ENCODE measurements at regions not wholly inside any gene's neighbourhood (a gene's known extent, or its start where the extent isn't known, plus 50 kb on each side); places are given as distances from the start of the nearest gene placed in this dataset.

DNA sequence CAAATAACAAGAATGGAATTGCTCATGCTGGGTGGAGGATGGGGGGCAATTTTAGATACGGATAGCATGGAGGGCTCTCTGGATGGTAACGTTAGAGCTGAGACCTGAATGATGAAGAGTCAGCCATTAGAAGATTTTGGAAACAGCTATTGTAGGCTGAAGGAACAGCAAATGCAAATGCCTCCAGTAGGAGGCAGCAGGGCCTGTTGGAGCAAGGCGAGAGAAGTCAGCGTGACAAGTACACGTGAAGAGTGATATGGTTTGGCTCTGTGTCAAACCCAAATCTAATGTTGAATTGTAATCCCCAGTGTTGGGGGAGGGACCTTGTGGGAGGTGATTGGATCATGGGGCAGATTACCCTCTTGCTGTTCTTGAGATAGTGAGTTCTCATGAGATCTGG is 59.3 kb upstream of the SOD3 start:
- Histone ChIP-seq H3K79me2 (ENCODE audit: control insufficient read depth, insufficient read depth, low read length) (no peaks in the 10 kb centered on the region), H3K9me1 (ENCODE audit: control insufficient read depth, extremely low read depth, insufficient read depth, low read length) (no peaks in the 10 kb centered on the region), H3K27me3 (ENCODE audit: control insufficient read depth, extremely low read depth, insufficient read depth, low read length) (no peaks in the 10 kb centered on the region), H4K20me1 (ENCODE audit: control insufficient read depth, extremely low read depth, insufficient read depth, low read length) (no peaks in the 10 kb centered on the region), H3K36me3 (ENCODE audit: control insufficient read depth in 2 of 2, extremely low read depth in 1 of 2, insufficient read depth in 2 of 2, low read length in 2 of 2) (no peaks in the 10 kb centered on the region), H3K9me3 (ENCODE audit: control insufficient read depth, low read depth, low read length) (peaks cover 1% of the 10 kb centered on the region), H3K27ac (ENCODE audit: control insufficient read depth, insufficient read depth, low read length) (no peak overlapping the region), H3K4me1 (ENCODE audit: control insufficient read depth, extremely low read depth, insufficient read depth, low read length) (no peaks in the 10 kb centered on the region), H2AFZ (ENCODE audit: control insufficient read depth, low read length) (no peak overlapping the region), H3K9ac (ENCODE audit: control insufficient read depth, extremely low read depth, insufficient read depth, low read length) (no peak overlapping the region), H3K4me3 (ENCODE audit: control insufficient read depth in 2 of 3, extremely low read depth in 1 of 3, insufficient read depth in 2 of 3, low read depth in 1 of 3, low read length in 3 of 3) (no peak overlapping the region), H3K4me2 (ENCODE audit: control insufficient read depth, extremely low read depth, insufficient read depth, low read depth, low read length) (no peak overlapping the region)
- DNase-seq (ENCODE audit: low read depth, low spot score) (no peak), FAIRE-seq (no peak)
- TF ChIP-seq EZH2 (IDR thresholded peaks at IDR 0.05; ENCODE audit: low read length) = no peak
- TF ChIP-seq, protein P1, sequence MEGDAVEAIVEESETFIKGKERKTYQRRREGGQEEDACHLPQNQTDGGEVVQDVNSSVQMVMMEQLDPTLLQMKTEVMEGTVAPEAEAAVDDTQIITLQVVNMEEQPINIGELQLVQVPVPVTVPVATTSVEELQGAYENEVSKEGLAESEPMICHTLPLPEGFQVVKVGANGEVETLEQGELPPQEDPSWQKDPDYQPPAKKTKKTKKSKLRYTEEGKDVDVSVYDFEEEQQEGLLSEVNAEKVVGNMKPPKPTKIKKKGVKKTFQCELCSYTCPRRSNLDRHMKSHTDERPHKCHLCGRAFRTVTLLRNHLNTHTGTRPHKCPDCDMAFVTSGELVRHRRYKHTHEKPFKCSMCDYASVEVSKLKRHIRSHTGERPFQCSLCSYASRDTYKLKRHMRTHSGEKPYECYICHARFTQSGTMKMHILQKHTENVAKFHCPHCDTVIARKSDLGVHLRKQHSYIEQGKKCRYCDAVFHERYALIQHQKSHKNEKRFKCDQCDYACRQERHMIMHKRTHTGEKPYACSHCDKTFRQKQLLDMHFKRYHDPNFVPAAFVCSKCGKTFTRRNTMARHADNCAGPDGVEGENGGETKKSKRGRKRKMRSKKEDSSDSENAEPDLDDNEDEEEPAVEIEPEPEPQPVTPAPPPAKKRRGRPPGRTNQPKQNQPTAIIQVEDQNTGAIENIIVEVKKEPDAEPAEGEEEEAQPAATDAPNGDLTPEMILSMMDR (optimal IDR thresholded peaks at IDR 0.05 in 1 of 3, IDR thresholded peaks at IDR 0.05 in 1 of 3, conservative IDR thresholded peaks at IDR 0.05 in 1 of 3; ENCODE audit: extremely low read depth in 1 of 3, insufficient read depth in 2 of 3, low read length in 3 of 3) = peak; percentile 51 to 77 (median 64)
- dilution Hi-C loops (cut with MboI; ENCODE audit: extremely low pct_ligation_motif_present, low sequenced_read_pairs) = no loop called here

DNA sequence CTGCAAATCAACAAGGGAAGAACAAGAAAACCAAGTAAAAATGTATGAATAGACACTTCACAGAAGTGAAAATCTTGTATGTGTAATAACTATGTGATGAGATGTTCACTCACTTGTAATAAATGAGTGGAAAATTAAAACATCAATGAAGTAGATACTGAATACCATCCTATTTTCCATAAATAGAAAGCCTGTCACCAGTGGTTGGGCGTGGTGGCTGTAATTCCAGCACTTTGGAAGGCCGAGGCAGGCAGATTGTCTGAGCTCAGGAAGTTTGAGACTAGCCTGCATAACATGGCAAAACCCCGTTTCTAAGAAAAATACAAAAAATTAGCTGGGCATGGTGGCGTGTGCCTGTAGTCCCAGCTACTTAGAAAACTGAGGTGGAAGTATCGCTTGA is 53.5 kb upstream of the SOD3 start:
- Histone ChIP-seq H3K79me2 (ENCODE audit: control insufficient read depth, insufficient read depth, low read length) (no peaks in the 10 kb centered on the region), H3K27ac (ENCODE audit: control insufficient read depth, insufficient read depth, low read length) (no peak overlapping the region), H3K9me3 (ENCODE audit: control insufficient read depth, low read depth, low read length) (peaks cover 1% of the 10 kb centered on the region), H3K9ac (ENCODE audit: control insufficient read depth, extremely low read depth, insufficient read depth, low read length) (no peak overlapping the region), H3K9me1 (ENCODE audit: control insufficient read depth, extremely low read depth, insufficient read depth, low read length) (no peaks in the 10 kb centered on the region), H3K36me3 (ENCODE audit: control insufficient read depth in 2 of 2, extremely low read depth in 1 of 2, insufficient read depth in 2 of 2, low read length in 2 of 2) (no peaks in the 10 kb centered on the region), H3K4me1 (ENCODE audit: control insufficient read depth, extremely low read depth, insufficient read depth, low read length) (peaks cover 8% of the 10 kb centered on the region), H2AFZ (ENCODE audit: control insufficient read depth, low read length) (no peak overlapping the region), H3K4me3 (ENCODE audit: control insufficient read depth in 2 of 3, extremely low read depth in 1 of 3, insufficient read depth in 2 of 3, low read depth in 1 of 3, low read length in 3 of 3) (no peak overlapping the region), H3K4me2 (ENCODE audit: control insufficient read depth, extremely low read depth, insufficient read depth, low read depth, low read length) (no peak overlapping the region), H4K20me1 (ENCODE audit: control insufficient read depth, extremely low read depth, insufficient read depth, low read length) (no peaks in the 10 kb centered on the region), H3K27me3 (ENCODE audit: control insufficient read depth, extremely low read depth, insufficient read depth, low read length) (no peaks in the 10 kb centered on the region)
- FAIRE-seq = peak; percentile 55
- dilution Hi-C loops (cut with MboI; ENCODE audit: extremely low pct_ligation_motif_present, low sequenced_read_pairs) = no loop called here
- no peak for DNase-seq (ENCODE audit: low read depth, low spot score)
- no peak for TF ChIP-seq EZH2 (IDR thresholded peaks at IDR 0.05; ENCODE audit: low read length)
- TF ChIP-seq, protein P1 (optimal IDR thresholded peaks at IDR 0.05 in 1 of 3, IDR thresholded peaks at IDR 0.05 in 1 of 3, conservative IDR thresholded peaks at IDR 0.05 in 1 of 3; ENCODE audit: extremely low read depth in 1 of 3, insufficient read depth in 2 of 3, low read length in 3 of 3) = no peak

Measured in keratinocyte (primary cell).